Pons (tissue), 1 donor: ENCODE measurements at regions not wholly inside any gene's neighbourhood (a gene's known extent, or its start where the extent isn't known, plus 50 kb on each side); places are given as distances from the start of the nearest gene placed in this dataset.
"Not testable (repeated sequence)": the region's sequence is repeated elsewhere in the genome, so short reads cannot be mapped to it uniquely, and the experiment has no call there.

Experiments used
- DNase-seq: peaks from one replicate; pipeline ENCODE4 v3.0.0-alpha.2; 2016; ENCODE audit warnings: low spot score

GRCh38 chr6:15096894-15097837 is 148.7 kb upstream of the JARID2 start:
- DNase-seq = no peak

DNA sequence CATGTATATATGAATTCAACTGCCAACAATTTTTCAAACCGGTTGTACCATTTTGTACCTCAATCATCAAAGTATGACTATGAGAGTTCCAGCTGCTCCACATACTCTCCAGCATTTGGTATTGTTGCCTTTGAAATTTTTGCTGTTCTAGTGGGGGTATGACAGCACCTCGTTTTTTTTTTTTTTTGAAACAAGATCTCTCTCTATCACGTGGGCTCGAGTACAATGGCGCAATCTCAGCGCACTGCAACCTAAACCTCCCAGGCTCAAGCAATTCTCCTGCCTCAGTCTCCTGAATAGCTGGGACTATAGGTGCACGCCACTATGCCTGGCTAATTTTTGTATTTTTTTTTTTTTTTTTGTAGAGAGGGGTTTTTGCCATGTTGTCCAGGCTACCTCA is 144.7 kb upstream of the JARID2 start:
- DNase-seq = no peak

DNA sequence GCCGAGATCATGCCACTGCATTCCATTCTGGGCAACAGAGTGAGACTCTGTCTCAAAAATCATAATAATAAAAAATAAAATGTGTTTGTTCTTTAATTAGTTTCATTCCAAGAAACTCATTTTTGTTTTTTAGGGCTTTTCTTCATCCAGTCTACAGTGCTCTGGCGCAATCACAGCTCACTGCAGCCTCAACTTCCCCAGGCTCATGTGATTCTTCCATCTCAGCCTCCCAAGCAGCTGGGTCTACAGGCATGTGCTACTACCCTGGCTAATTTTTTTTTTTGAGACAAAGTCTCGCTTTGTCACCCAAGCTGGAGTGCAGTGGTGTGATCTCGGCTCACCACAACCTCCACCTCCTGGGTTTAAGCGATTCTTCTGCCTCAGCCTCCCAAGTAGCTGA is 143.6 kb upstream of the JARID2 start:
- no peak for DNase-seq

DNA sequence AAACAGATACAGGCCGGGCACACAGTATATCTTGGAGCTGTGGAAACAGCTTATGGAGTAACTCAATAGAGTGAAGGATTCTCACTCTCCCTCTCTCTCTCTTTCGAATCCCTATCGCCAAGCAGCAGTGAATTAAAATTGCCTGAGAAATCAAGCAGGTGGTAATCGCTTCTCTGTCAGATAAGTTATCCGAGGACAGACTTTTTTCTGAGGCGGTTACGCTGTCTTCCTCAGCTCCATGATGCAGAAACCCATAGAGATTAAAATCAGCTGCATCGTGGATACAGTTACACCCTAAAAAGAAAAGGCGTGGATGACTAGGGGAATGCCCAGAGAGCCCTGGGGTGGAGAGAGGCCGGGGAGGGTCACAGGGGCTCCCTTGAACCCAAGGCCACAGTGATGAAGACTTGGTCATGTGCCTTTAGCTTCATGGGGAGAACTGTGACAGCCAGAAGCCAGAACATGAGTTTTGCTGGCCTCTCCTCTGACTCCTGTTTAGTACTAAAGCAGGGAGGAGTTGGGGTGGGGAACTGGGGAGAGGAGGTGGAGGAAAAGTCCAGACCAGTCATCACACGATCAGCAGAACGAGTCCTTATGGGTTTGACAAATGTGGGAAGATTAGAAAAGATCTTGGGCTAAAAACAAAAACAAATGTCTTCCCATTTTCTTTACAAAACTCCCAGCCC is 138.8 kb upstream of the JARID2 start:
- no peak for DNase-seq

DNA sequence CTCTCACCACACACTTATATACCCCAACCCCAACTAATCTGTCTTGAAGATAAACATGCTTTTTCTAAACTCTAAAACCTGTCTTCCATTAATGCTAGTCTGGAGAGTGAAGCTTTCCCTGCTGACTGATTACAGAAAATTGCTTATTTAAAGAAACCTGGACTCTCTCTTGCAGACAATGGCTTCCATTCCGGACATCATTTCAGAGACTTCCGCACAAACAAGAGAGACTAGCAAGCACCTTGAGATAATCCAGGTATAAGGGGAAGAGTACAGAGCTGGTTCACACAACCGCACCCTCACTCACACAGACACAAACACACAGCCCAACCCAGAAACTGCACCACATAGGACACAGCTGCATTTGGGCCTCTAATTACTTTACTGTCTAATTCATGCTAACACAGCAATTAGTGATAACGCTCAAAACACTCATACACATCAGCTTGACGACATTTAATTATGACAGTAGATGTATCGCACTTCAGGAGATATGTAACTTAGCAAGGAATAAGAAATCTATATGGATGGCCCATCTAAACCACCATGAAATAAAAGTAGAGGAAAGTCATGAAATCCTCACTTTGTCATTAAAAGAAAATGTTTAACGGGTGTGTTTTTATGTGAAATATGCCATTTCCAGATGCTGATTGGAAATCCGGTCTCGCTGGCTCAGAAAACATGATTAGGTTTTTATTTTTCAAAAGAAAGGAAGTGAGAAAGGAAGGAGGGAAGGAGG is 138.1 kb upstream of the JARID2 start:
- DNase-seq = no peak

- DNase-seq = no peak
Measured at GRCh38 chr6:15108383-15108715, 137.5 kb upstream of the JARID2 start.

- DNase-seq = no peak
Measured at GRCh38 chr6:15109338-15110090, 136.4 kb upstream of the JARID2 start.

GRCh38 chr6:15110726-15111354 is 135.0 kb upstream of the JARID2 start:
- DNase-seq = no peak

DNA sequence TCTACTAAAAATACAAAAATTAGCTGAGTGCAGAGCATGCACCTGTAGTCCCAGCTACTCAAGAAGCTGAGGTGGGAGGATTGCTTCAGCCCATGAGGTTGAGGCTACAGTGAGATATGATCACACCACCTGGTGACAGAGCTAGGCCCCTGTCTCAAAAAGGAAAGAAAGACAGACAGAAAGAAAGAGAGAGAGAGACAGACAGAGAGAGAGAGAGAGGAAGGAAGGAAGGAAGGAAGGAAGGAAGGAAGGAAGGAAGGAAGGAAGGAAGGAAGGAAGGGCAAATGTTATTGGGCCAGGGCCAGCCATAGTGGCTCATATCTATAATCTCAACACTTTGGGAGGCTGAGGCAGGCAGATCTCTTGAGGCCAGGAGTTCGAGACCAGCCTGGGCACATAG is 134.3 kb upstream of the JARID2 start:
- not testable (repeated sequence) for DNase-seq

DNA sequence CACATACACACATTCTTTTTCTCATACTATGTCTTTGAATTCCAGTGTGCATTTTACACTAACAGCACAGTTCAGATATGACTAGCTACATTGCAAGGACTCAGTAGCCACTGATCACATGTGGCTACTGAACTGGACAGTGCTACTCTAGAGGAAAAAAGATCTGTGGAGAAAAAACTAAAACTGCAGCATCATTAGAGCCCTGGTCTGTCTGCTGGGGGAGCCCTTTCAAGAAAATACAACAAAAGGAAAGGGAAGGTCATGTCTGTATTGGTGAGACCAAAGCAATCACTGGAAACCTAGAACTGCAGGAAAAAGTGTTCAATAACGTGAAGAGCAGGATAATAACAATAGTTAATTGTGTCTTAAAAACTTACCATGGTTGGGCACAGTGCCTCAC is 132.3 kb upstream of the JARID2 start:
- no peak for DNase-seq

- DNase-seq = no peak
Measured at GRCh38 chr6:15114061-15114460, 131.8 kb upstream of the JARID2 start.

GRCh38 chr6:15116889-15117288 is 129.0 kb upstream of the JARID2 start:
- DNase-seq = no peak

DNA sequence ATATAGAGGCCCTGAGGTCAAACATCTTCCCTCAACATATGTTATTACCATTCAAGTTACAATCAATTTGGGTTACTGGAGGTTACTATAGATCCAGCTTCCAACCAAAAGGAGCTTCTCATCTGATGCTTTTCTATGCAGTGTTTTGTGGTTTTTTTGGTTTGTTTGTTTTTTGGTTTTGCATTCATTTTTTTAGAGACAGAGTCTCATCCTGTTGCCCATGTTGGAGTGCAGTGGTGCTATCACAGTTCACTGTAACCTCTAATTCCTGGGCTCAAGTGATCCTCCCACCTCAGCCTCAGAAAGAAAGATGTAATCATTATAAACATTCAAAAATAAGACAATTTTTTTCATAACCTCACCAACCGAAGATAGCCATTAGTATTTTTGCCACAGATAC is 124.4 kb upstream of the JARID2 start:
- DNase-seq = no peak

DNA sequence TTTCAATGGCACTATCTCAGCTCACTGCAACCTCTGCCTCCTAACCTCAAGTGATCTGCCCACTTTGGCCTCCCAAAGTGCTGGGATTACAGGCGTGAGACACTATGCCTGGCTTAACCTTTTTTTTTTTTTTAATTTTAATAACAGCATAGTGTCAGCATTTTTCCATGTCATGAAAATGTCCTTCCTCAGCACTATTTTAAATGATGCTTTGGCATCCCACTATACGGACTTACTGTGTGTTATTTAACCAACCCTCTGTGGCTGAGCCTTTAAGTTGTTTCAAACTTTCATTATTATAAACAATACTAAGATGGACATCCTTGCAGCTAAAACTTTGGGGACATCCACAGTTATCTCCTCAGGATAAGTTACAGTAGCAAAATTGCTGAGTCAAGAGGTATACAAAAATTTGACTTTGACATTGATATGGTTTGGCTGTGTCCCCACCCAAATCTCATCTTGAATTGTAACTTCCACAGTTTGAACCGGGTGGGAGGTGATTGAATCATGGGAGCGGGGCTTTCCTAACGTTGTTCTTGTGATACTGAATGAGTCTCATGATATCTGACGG is 123.8 kb upstream of the JARID2 start:
- DNase-seq = no peak

DNA sequence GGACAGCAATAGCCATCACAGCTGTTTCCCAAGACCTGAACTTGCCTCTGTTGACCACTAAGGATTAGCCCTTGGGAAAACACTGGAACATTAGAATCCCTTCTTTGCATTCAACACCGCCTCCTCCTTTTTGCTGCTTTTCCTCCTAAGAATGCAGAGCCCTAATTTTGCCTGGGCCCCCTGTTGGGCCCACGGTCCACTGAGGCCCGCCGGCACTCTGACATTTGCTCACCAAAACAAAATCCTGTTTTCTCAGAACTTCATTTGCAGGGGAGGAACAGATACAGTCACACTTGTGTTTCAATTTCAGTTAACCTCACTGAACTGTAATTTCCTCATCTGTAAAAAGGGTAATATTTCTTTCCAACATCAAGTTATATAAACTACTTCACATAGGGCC is 116.0 kb upstream of the JARID2 start:
- no peak for DNase-seq

GRCh38 chr6:15131234-15131633 is 114.6 kb upstream of the JARID2 start:
- no peak for DNase-seq

- DNase-seq = no peak
Measured at GRCh38 chr6:15131651-15132061, 114.2 kb upstream of the JARID2 start.

DNA sequence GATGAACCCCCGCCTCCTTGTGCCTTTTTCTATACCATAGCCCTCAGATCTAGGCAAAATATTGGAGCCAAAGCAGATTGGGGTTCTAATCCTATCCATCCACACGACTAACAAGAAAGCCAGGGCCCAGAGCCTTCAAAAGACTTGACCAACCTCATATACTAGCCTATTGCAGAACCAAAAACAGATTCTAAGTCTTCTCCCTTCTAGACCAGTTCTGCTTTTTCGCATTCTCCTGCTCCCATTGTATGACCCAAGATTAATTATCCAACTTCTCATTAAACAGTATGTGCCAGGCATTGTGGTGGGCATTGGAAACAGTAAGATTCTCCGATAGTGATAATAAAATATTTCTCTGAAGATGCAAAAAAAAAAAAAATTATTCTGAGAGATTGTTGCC is 113.7 kb upstream of the JARID2 start:
- DNase-seq = no peak

DNA sequence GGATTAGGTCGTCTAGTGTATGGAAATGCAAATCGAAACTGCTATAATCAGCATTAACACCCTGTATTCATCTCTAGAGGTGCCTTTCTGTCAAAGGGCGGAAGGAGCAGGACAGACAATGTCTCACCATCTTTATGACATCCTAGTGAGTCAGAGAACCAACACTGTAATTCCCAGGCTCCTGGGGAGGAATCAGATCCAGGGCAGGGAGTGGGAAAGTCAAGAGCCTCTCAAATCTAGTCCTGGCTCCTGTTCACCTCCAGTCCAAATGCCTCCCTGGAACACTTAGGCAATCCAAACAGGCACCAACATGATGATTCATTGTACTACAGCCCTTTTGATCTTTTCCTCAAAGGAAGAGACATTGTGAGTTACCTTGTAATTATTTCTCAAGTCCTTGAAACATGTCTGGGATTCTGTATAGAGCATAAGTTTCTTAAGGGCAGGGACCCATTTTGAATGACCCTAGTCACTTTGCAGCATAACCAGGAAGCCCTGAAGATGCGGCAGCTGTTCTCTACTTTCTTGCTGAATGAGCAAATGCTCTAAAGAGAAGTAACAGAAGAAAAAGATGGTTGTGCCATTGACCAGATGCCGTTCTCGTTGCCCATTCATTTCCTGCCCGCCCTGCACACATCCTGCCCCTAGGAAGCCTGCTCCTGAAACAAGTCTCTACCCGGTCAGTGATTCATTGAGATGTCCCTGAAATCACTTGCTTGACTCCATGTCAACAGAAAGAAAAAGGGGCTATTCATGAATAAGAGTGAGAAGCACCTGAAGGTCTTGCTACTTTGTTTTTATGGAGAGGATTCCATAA is 112.8 kb upstream of the JARID2 start:
- no peak for DNase-seq

- DNase-seq = no peak
Measured at GRCh38 chr6:15137086-15137485, 108.8 kb upstream of the JARID2 start.
